ENCODE measurements at regions not wholly inside any gene's neighbourhood (a gene's known extent, or its start where the extent isn't known, plus 50 kb on each side); places are given as distances from the start of the nearest gene placed in this dataset.
A peak's percentile ranks its signal among the peaks of the same experiment; 100 is the strongest.

DNA sequence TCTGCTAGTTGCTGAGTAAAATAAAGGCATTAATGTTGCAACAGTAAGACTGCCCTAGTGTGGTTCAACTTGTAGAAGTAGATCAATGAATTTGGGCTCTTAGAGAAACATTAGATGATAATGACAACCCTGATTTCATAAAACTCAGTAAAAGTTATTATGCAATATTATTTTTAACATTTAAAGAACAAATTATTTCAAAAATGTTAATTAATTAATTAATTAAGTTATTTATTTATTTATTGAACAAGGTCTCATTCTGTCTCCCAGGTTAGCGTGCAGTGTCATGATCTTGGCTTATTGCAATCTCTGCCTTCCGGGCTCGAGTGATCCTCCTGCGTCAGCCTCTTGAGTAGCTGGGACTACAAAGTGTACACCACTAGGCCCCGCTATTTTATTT, 1016.4 kb downstream of the VRK1 start:
- Mint-ChIP-seq H3K36me3 (ENCODE audit: unreplicated experiment) (no peaks in the 10 kb centered on the region), H3K27ac (ENCODE audit: unreplicated experiment) (no peak overlapping the region), H3K9me3 (ENCODE audit: unreplicated experiment) (no peaks in the 10 kb centered on the region), H3K4me3 (ENCODE audit: unreplicated experiment) (no peak overlapping the region), H3K27me3 (ENCODE audit: unreplicated experiment) (no peaks in the 10 kb centered on the region), H3K4me1 (ENCODE audit: low read depth, unreplicated experiment) (peaks cover 5% of the 10 kb centered on the region)
- TF ChIP-seq, protein P1, sequence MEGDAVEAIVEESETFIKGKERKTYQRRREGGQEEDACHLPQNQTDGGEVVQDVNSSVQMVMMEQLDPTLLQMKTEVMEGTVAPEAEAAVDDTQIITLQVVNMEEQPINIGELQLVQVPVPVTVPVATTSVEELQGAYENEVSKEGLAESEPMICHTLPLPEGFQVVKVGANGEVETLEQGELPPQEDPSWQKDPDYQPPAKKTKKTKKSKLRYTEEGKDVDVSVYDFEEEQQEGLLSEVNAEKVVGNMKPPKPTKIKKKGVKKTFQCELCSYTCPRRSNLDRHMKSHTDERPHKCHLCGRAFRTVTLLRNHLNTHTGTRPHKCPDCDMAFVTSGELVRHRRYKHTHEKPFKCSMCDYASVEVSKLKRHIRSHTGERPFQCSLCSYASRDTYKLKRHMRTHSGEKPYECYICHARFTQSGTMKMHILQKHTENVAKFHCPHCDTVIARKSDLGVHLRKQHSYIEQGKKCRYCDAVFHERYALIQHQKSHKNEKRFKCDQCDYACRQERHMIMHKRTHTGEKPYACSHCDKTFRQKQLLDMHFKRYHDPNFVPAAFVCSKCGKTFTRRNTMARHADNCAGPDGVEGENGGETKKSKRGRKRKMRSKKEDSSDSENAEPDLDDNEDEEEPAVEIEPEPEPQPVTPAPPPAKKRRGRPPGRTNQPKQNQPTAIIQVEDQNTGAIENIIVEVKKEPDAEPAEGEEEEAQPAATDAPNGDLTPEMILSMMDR (IDR thresholded peaks at IDR 0.05; ENCODE audit: partially characterized antibody, unreplicated experiment), result no peak
- DNase-seq, result no peak

DNA sequence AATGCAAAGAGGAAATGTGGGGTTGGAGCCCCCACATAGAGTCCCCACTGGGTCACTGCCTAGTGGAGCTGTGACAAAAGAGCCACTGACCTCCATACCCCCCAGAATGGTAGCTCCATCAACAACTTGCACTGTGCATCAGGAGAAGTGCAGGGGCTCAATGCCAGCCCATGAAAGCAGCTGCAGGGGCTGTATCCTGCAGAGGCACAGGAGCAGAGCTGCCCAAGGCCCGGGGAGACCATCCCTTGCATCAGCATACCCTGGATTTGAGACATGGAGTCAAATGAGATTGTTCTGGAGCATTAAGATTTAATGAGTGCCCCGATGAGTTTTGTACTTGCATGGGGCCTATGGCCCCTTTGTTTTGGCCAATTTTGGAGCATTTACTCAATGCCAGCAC, 1023.6 kb downstream of the VRK1 start:
- no peak overlapping the region for H3K4me3 Mint-ChIP-seq (ENCODE audit: unreplicated experiment)
- H3K36me3 Mint-ChIP-seq (ENCODE audit: unreplicated experiment), result no peaks in the 10 kb centered on the region
- H3K9me3 Mint-ChIP-seq (ENCODE audit: unreplicated experiment), result no peaks in the 10 kb centered on the region
- H3K27me3 Mint-ChIP-seq (ENCODE audit: unreplicated experiment), result no peaks in the 10 kb centered on the region
- no peak overlapping the region for H3K27ac Mint-ChIP-seq (ENCODE audit: unreplicated experiment)
- no peaks in the 10 kb centered on the region for H3K4me1 Mint-ChIP-seq (ENCODE audit: low read depth, unreplicated experiment)
- no peak for DNase-seq
- TF ChIP-seq, protein P1 (IDR thresholded peaks at IDR 0.05; ENCODE audit: partially characterized antibody, unreplicated experiment), result no peak

DNA sequence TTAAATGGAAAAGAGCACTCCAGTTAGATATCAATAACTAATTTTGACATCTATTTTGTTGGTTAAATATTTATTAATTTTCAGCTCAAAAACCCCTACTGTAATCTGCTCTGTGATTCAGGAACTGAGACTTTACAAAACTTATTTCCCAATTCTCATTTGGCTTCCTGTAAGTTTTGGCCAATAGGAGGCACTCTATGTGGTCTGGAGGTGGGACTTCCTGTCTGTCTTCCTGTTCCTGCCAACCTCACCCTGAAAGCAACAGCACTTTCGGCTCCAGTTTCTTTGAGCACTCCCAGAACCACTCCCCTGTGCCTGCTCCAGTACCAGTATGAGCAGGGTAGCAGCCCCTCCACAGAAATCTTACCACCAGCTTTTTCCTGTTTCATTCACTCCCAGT, 1027.0 kb downstream of the VRK1 start:
- H3K27ac Mint-ChIP-seq (ENCODE audit: unreplicated experiment), result no peak overlapping the region
- TF ChIP-seq, protein P1 (IDR thresholded peaks at IDR 0.05; ENCODE audit: partially characterized antibody, unreplicated experiment), result no peak
- no peak overlapping the region for H3K4me3 Mint-ChIP-seq (ENCODE audit: unreplicated experiment)
- H3K36me3 Mint-ChIP-seq (ENCODE audit: unreplicated experiment), result no peaks in the 10 kb centered on the region
- no peak for DNase-seq
- H3K4me1 Mint-ChIP-seq (ENCODE audit: low read depth, unreplicated experiment), result no peaks in the 10 kb centered on the region
- H3K27me3 Mint-ChIP-seq (ENCODE audit: unreplicated experiment), result no peaks in the 10 kb centered on the region
- no peaks in the 10 kb centered on the region for H3K9me3 Mint-ChIP-seq (ENCODE audit: unreplicated experiment)

DNA sequence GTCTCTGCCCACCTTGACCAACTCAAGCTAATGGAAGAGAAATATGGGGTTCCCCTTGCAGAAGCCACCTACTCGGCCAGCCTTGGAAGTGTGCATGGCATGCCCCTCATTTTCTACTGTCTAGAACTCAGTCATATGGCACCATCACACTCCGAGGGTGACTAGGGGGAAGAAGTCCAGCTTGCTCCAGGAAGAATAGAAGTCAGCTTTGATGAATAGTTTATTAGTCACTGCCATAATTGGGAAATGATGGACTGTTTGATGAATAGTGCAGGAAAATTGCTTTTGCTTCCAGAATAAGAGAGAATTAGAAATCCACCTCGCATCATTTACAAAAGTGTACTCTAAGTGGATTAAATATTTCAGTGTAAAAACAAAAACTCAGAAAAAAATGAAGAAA, 1030.6 kb downstream of the VRK1 start:
- TF ChIP-seq, protein P1 (IDR thresholded peaks at IDR 0.05; ENCODE audit: partially characterized antibody, unreplicated experiment), result no peak
- DNase-seq, result no peak
- no peak overlapping the region for H3K27ac Mint-ChIP-seq (ENCODE audit: unreplicated experiment)
- no peak overlapping the region for H3K4me3 Mint-ChIP-seq (ENCODE audit: unreplicated experiment)
- peaks cover 3% of the 10 kb centered on the region for H3K4me1 Mint-ChIP-seq (ENCODE audit: low read depth, unreplicated experiment)
- H3K27me3 Mint-ChIP-seq (ENCODE audit: unreplicated experiment), result no peaks in the 10 kb centered on the region
- peaks cover 2% of the 10 kb centered on the region for H3K9me3 Mint-ChIP-seq (ENCODE audit: unreplicated experiment)
- no peaks in the 10 kb centered on the region for H3K36me3 Mint-ChIP-seq (ENCODE audit: unreplicated experiment)

DNA sequence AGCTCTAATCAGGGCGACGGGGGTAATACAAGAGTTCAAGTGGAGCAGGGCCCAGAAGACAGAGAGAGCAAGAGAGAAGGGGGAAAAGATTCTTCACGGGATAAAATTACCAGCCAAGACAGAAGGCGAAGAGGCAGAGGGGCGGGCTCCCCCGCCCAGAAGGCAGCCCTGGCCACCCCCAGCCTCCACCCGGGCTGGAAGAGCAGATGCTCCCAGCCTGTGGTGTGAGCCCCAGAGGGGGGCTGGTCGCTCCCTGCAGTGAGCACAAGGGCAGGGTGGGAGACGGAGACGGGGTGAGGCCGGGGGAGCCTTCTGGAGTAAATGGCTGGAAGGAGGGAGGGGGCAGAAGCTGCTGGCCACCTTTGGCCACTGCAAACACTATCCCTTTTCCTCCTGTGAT, 1035.6 kb downstream of the VRK1 start:
- Mint-ChIP-seq H3K27me3 (ENCODE audit: unreplicated experiment) (peaks cover 2% of the 10 kb centered on the region), H3K4me3 (ENCODE audit: unreplicated experiment) (peak overlapping the region; percentile 61), H3K36me3 (ENCODE audit: unreplicated experiment) (no peaks in the 10 kb centered on the region), H3K27ac (ENCODE audit: unreplicated experiment) (peak overlapping the region; percentile 94), H3K9me3 (ENCODE audit: unreplicated experiment) (peaks cover 2% of the 10 kb centered on the region), H3K4me1 (ENCODE audit: low read depth, unreplicated experiment) (peaks cover 6% of the 10 kb centered on the region)
- DNase-seq, result peak; percentile 29
- TF ChIP-seq, protein P1 (IDR thresholded peaks at IDR 0.05; ENCODE audit: partially characterized antibody, unreplicated experiment), result no peak
